HG03565 (cell line): ENCODE measurements at regions not wholly inside any gene's neighbourhood (a gene's known extent, or its start where the extent isn't known, plus 50 kb on each side); places are given as distances from the start of the nearest gene placed in this dataset.
A peak's percentile ranks its signal among the peaks of the same experiment; 100 is the strongest.

Source experiments
- ATAC-seq: cut with Tn5 transposase; IDR thresholded peaks from one replicate; pipeline ENCODE4 v1.9.1; 2021; ENCODE audit warnings: mild to moderate bottlenecking, moderate library complexity; ENCODE audit not compliant: unreplicated experiment

GRCh38 chr13:34037636-34038540, 219.9 kb downstream of the RFC3 start:
- ATAC-seq: peak; percentile 40

- peak; percentile 35 for ATAC-seq
These were observed 220.7 kb downstream of the RFC3 start for GRCh38 chr13:34038541-34039068.

GRCh38 chr13:34039678-34040077, 221.7 kb downstream of the RFC3 start:
- no peak for ATAC-seq

GRCh38 chr13:34040863-34041262, 222.9 kb downstream of the RFC3 start:
- ATAC-seq: no peak

- ATAC-seq: no peak
These were observed 226.1 kb downstream of the RFC3 start for GRCh38 chr13:34044041-34044440.

GRCh38 chr13:34044660-34045080, 226.7 kb downstream of the RFC3 start:
- no peak for ATAC-seq

- peak; percentile 49 for ATAC-seq
These were observed 228.5 kb downstream of the RFC3 start for GRCh38 chr13:34046457-34046856.

- no peak for ATAC-seq
These were observed 230.7 kb downstream of the RFC3 start for GRCh38 chr13:34048652-34049051.

GRCh38 chr13:34056733-34057258, 238.8 kb downstream of the RFC3 start:
- no peak for ATAC-seq

- ATAC-seq: no peak
These were observed 246.7 kb downstream of the RFC3 start for GRCh38 chr13:34064456-34065205.

- no peak for ATAC-seq
These were observed 248.0 kb downstream of the RFC3 start for GRCh38 chr13:34065928-34066327.

GRCh38 chr13:34066344-34066743, 248.4 kb downstream of the RFC3 start:
- no peak for ATAC-seq

GRCh38 chr13:34070006-34070405, 252.1 kb downstream of the RFC3 start:
- no peak for ATAC-seq

GRCh38 chr13:34070544-34071303, 252.8 kb downstream of the RFC3 start:
- ATAC-seq: no peak

GRCh38 chr13:34076319-34076718, 258.4 kb downstream of the RFC3 start:
- ATAC-seq: no peak

- ATAC-seq: no peak
These were observed 259.2 kb downstream of the RFC3 start for GRCh38 chr13:34076943-34077703.

GRCh38 chr13:34078334-34078999, 260.5 kb downstream of the RFC3 start:
- no peak for ATAC-seq

GRCh38 chr13:34085204-34085603, 267.3 kb downstream of the RFC3 start:
- ATAC-seq: no peak

- peak; percentile 70 for ATAC-seq
These were observed 268.3 kb downstream of the RFC3 start for GRCh38 chr13:34086281-34086680.
